Liver (tissue), 8 donors: ENCODE measurements at regions not wholly inside any gene's neighbourhood (a gene's known extent, or its start where the extent isn't known, plus 50 kb on each side); places are given as distances from the start of the nearest gene placed in this dataset.

Source experiments
- DNase-seq: peaks from one replicate; pipeline ENCODE4 v3.0.0-alpha.2; 2017; ENCODE audit warnings: low spot score
- H3K27ac ChIP-seq, 2 donors: one replicate each; pipeline ENCODE4 v1.7.0; 2013; ENCODE audit warnings: inconsistent platforms in 2 of 2, low read length in 2 of 2, control low read depth in 1 of 2, low read depth in 1 of 2, mild to moderate bottlenecking in 1 of 2
- H3K27me3 ChIP-seq, 4 donors: one replicate each; pipeline versions ENCODE4 v1.6.1 to v1.7.0; 2013; ENCODE audit warnings: low read length in 3 of 4, inconsistent platforms in 1 of 4, mild to moderate bottlenecking in 1 of 4, moderate library complexity in 1 of 4; ENCODE audit not compliant: control insufficient read depth in 4 of 4, insufficient read depth in 4 of 4
- H3K36me3 ChIP-seq, 4 donors: one replicate each; pipeline versions ENCODE4 v1.6.1 to v1.7.0; 2013; ENCODE audit warnings: low read length in 3 of 4, mild to moderate bottlenecking in 3 of 4, low read depth in 1 of 4, moderate library complexity in 1 of 4; ENCODE audit not compliant: control insufficient read depth in 4 of 4, insufficient read depth in 3 of 4
- H3K4me1 ChIP-seq, 4 donors: one replicate each; pipeline versions ENCODE4 v1.6.1 to v1.7.0; 2013; ENCODE audit warnings: low read length in 3 of 4, mild to moderate bottlenecking in 3 of 4, moderate library complexity in 1 of 4; ENCODE audit not compliant: control insufficient read depth in 4 of 4, insufficient read depth in 4 of 4
- H3K4me3 ChIP-seq, 3 donors: one replicate each; pipeline versions ENCODE4 v1.6.1 to v1.7.0; 2013; ENCODE audit warnings: low read length in 3 of 3, control low read depth in 1 of 3, low read depth in 1 of 3, mild to moderate bottlenecking in 1 of 3
- H3K9ac ChIP-seq, 2 donors: one replicate each; pipeline ENCODE4 v1.7.0; 2013; ENCODE audit warnings: low read length in 2 of 2, mild to moderate bottlenecking in 2 of 2, moderate library complexity in 2 of 2, control low read depth in 1 of 2, low read depth in 1 of 2
- H3K9me3 ChIP-seq, 4 donors: one replicate each; pipeline versions ENCODE4 v1.6.1 to v1.7.0; 2013; ENCODE audit warnings: low read length in 3 of 4; ENCODE audit not compliant: control insufficient read depth in 4 of 4
- EGR1 ChIP-seq, 2 donors: IDR thresholded peaks; 2 replicates each; pipeline ENCODE4 v1.6.1; 2016 to 2018; ENCODE audit warnings: antibody characterized with exemption in 2 of 2, low read depth in 2 of 2
- FOXA1 ChIP-seq: IDR thresholded peaks from 2 replicates; pipeline ENCODE4 v1.6.1; 2016; ENCODE audit warnings: antibody characterized with exemption
- FOXA2 ChIP-seq: IDR thresholded peaks from 2 replicates; pipeline ENCODE4 v1.6.1; 2016; ENCODE audit warnings: antibody characterized with exemption
- GABPA ChIP-seq, 2 donors: IDR thresholded peaks in 1 of 2; conservative IDR thresholded peaks in 1 of 2; 2 replicates each; pipeline ENCODE4 v1.6.1; 2016; ENCODE audit warnings: antibody characterized with exemption in 2 of 2, mild to moderate bottlenecking in 1 of 2, moderate library complexity in 1 of 2
- HNF4G ChIP-seq: IDR thresholded peaks from 2 replicates; pipeline ENCODE4 v1.6.1; 2016; ENCODE audit warnings: antibody characterized with exemption
- JUND ChIP-seq, 2 donors: IDR thresholded peaks; 2 replicates each; pipeline ENCODE4 v1.6.1; 2016; ENCODE audit warnings: antibody characterized with exemption in 2 of 2
- RAD21 ChIP-seq, 2 donors: IDR thresholded peaks; 2 replicates each; pipeline ENCODE4 v1.6.1; 2016; ENCODE audit warnings: antibody characterized with exemption in 2 of 2, mild to moderate bottlenecking in 2 of 2
- RXRA ChIP-seq, 2 donors: IDR thresholded peaks; 2 replicates each; pipeline ENCODE4 v1.6.1; 2017 to 2018; ENCODE audit warnings: antibody characterized with exemption in 2 of 2, mild to moderate bottlenecking in 1 of 2
- SP1 ChIP-seq: IDR thresholded peaks from 2 replicates; pipeline ENCODE4 v1.6.1; 2018; ENCODE audit warnings: antibody characterized with exemption, mild to moderate bottlenecking
- TAF1 ChIP-seq: conservative IDR thresholded peaks from 2 replicates; pipeline ENCODE4 v1.6.1; 2016; ENCODE audit warnings: antibody characterized with exemption, mild to moderate bottlenecking
- YY1 ChIP-seq: IDR thresholded peaks from 2 replicates; pipeline ENCODE4 v1.6.1; 2016; ENCODE audit warnings: antibody characterized with exemption, mild to moderate bottlenecking
- WGBS: extraction: QIAGEN DNeasy Blood & Tissue Kit; methylation state at CpG from one replicate; pipeline ENCODE4 v1.1.7; 2013; 5-methylcytosine and 5-hydroxymethylcytosine counted together
- TF ChIP-seq, protein P1 (sequence below): fragments of 150-350 bp; IDR thresholded peaks from 2 replicates; pipeline ENCODE4 v1.5.1; 2017; ENCODE audit warnings: improper control_type of control experiment, low read depth, low read length; ENCODE audit not compliant: missing input control
- TF ChIP-seq, protein P2 (sequence below): IDR thresholded peaks from 2 replicates; pipeline ENCODE4 v1.6.1; 2016; ENCODE audit warnings: antibody characterized with exemption
- TF ChIP-seq, protein P3 (sequence below): IDR thresholded peaks from 2 replicates; pipeline ENCODE4 v1.6.1; 2016; ENCODE audit warnings: antibody characterized with exemption
- TF ChIP-seq, protein P4 (sequence below): IDR thresholded peaks from 2 replicates; pipeline ENCODE4 v1.6.1; 2016; ENCODE audit warnings: antibody characterized with exemption, mild to moderate bottlenecking
- TF ChIP-seq, protein P5 (sequence below): IDR thresholded peaks from 2 replicates; pipeline ENCODE4 v1.6.1; 2016; ENCODE audit warnings: antibody characterized with exemption
- donor health status: healthy.
- donor health status: healthy.
- donor health status: healthy.
- donor health status: healthy.
- donor health status: healthy.

DNA sequence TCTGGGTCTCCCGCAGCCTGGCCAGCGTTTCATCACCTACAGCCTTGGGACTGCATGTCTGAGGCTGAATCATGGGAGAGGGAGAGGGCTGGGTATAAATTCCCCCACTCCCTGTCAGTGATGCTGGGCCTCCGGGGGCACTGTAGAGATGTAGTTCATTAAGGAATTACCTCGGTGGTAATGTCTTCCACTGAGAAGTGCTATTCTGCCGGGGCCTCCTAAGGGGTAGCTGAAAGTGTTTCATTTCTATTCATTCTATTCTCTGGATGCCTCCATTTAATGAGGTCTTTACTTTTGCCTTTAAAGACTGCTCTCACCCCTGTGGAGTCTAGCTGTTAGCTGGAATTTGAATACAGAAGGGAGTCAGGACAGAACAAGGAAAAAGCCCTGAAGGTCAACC lies 116.4 kb upstream of the HS3ST4 start (continued):
- TF ChIP-seq, protein P1, sequence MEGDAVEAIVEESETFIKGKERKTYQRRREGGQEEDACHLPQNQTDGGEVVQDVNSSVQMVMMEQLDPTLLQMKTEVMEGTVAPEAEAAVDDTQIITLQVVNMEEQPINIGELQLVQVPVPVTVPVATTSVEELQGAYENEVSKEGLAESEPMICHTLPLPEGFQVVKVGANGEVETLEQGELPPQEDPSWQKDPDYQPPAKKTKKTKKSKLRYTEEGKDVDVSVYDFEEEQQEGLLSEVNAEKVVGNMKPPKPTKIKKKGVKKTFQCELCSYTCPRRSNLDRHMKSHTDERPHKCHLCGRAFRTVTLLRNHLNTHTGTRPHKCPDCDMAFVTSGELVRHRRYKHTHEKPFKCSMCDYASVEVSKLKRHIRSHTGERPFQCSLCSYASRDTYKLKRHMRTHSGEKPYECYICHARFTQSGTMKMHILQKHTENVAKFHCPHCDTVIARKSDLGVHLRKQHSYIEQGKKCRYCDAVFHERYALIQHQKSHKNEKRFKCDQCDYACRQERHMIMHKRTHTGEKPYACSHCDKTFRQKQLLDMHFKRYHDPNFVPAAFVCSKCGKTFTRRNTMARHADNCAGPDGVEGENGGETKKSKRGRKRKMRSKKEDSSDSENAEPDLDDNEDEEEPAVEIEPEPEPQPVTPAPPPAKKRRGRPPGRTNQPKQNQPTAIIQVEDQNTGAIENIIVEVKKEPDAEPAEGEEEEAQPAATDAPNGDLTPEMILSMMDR: no peak

GRCh38 chr16:25571712-25572111 lies 120.0 kb upstream of the HS3ST4 start:
- Histone ChIP-seq H3K27me3 (peaks cover 0 to 4% (median 0%) of the 10 kb centered on the region in 4 donors), H3K4me1 (no peaks in the 10 kb centered on the region), H3K27ac (no peak overlapping the region), H3K9me3 (peaks cover 0 to 4% (median 0%) of the 10 kb centered on the region in 4 donors), H3K9ac (no peak overlapping the region), H3K36me3 (no peaks in the 10 kb centered on the region), H3K4me3 (no peak overlapping the region)
- TF ChIP-seq RXRA (IDR thresholded peaks at IDR 0.05) (no peak), JUND (IDR thresholded peaks at IDR 0.05) (no peak), TAF1 (no peak), SP1 (no peak), FOXA2 (no peak), YY1 (no peak), RAD21 (IDR thresholded peaks at IDR 0.05) (no peak), GABPA (IDR thresholded peaks at IDR 0.05 in 1 of 2, conservative IDR thresholded peaks at IDR 0.05 in 1 of 2) (no peak), FOXA1 (no peak), HNF4G (no peak), EGR1 (IDR thresholded peaks at IDR 0.05; ENCODE audit: low read depth in 2 of 2) (no peak)
- TF ChIP-seq, protein P2, sequence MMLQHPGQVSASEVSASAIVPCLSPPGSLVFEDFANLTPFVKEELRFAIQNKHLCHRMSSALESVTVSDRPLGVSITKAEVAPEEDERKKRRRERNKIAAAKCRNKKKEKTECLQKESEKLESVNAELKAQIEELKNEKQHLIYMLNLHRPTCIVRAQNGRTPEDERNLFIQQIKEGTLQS: no peak
- TF ChIP-seq, protein P3, sequence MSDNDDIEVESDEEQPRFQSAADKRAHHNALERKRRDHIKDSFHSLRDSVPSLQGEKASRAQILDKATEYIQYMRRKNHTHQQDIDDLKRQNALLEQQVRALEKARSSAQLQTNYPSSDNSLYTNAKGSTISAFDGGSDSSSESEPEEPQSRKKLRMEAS: no peak
- TF ChIP-seq, protein P4, sequence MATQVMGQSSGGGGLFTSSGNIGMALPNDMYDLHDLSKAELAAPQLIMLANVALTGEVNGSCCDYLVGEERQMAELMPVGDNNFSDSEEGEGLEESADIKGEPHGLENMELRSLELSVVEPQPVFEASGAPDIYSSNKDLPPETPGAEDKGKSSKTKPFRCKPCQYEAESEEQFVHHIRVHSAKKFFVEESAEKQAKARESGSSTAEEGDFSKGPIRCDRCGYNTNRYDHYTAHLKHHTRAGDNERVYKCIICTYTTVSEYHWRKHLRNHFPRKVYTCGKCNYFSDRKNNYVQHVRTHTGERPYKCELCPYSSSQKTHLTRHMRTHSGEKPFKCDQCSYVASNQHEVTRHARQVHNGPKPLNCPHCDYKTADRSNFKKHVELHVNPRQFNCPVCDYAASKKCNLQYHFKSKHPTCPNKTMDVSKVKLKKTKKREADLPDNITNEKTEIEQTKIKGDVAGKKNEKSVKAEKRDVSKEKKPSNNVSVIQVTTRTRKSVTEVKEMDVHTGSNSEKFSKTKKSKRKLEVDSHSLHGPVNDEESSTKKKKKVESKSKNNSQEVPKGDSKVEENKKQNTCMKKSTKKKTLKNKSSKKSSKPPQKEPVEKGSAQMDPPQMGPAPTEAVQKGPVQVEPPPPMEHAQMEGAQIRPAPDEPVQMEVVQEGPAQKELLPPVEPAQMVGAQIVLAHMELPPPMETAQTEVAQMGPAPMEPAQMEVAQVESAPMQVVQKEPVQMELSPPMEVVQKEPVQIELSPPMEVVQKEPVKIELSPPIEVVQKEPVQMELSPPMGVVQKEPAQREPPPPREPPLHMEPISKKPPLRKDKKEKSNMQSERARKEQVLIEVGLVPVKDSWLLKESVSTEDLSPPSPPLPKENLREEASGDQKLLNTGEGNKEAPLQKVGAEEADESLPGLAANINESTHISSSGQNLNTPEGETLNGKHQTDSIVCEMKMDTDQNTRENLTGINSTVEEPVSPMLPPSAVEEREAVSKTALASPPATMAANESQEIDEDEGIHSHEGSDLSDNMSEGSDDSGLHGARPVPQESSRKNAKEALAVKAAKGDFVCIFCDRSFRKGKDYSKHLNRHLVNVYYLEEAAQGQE: no peak
- TF ChIP-seq, protein P5, sequence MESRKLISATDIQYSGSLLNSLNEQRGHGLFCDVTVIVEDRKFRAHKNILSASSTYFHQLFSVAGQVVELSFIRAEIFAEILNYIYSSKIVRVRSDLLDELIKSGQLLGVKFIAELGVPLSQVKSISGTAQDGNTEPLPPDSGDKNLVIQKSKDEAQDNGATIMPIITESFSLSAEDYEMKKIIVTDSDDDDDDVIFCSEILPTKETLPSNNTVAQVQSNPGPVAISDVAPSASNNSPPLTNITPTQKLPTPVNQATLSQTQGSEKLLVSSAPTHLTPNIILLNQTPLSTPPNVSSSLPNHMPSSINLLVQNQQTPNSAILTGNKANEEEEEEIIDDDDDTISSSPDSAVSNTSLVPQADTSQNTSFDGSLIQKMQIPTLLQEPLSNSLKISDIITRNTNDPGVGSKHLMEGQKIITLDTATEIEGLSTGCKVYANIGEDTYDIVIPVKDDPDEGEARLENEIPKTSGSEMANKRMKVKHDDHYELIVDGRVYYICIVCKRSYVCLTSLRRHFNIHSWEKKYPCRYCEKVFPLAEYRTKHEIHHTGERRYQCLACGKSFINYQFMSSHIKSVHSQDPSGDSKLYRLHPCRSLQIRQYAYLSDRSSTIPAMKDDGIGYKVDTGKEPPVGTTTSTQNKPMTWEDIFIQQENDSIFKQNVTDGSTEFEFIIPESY: no peak
- no peak for DNase-seq
- 83% methylated on average over 2 of the region's 2 CpGs for WGBS
